GM21825 (cell line): ENCODE measurements at regions not wholly inside any gene's neighbourhood (a gene's known extent, or its start where the extent isn't known, plus 50 kb on each side); places are given as distances from the start of the nearest gene placed in this dataset.
A peak's percentile ranks its signal among the peaks of the same experiment; 100 is the strongest.
"Not testable (repeated sequence)": the region's sequence is repeated elsewhere in the genome, so short reads cannot be mapped to it uniquely, and the experiment has no call there.

Source experiments
- ATAC-seq: cut with Tn5 transposase; IDR thresholded peaks from one replicate; pipeline ENCODE4 v1.9.1; 2021; ENCODE audit warnings: mild to moderate bottlenecking, moderate library complexity; ENCODE audit not compliant: unreplicated experiment

- no peak for ATAC-seq
Measured at GRCh38 chr5:125070961-125071360, 324.5 kb upstream of the ZNF608 start.

- no peak for ATAC-seq
Measured at GRCh38 chr5:125073090-125073489, 326.7 kb upstream of the ZNF608 start.

GRCh38 chr5:125075567-125075966, 329.1 kb upstream of the ZNF608 start:
- no peak for ATAC-seq

- ATAC-seq, result not testable (repeated sequence)
Measured at GRCh38 chr5:125079028-125079427, 332.6 kb upstream of the ZNF608 start.

- ATAC-seq, result no peak
Measured at GRCh38 chr5:125081101-125081500, 334.7 kb upstream of the ZNF608 start.

- no peak for ATAC-seq
Measured at GRCh38 chr5:125083981-125084380, 337.5 kb upstream of the ZNF608 start.

- no peak for ATAC-seq
Measured at GRCh38 chr5:125085797-125086505, 339.5 kb upstream of the ZNF608 start.

GRCh38 chr5:125088522-125089105, 342.2 kb upstream of the ZNF608 start:
- ATAC-seq, result no peak

GRCh38 chr5:125092138-125092537, 345.7 kb upstream of the ZNF608 start:
- ATAC-seq, result not testable (repeated sequence)

GRCh38 chr5:125093776-125094175, 347.3 kb upstream of the ZNF608 start:
- no peak for ATAC-seq

GRCh38 chr5:125100342-125100741, 353.9 kb upstream of the ZNF608 start:
- ATAC-seq, result no peak

GRCh38 chr5:125100951-125101350, 354.5 kb upstream of the ZNF608 start:
- ATAC-seq, result no peak

- ATAC-seq, result no peak
Measured at GRCh38 chr5:125103459-125103858, 357.0 kb upstream of the ZNF608 start.

GRCh38 chr5:125106271-125106670, 359.8 kb upstream of the ZNF608 start:
- no peak for ATAC-seq

GRCh38 chr5:125106881-125107280, 360.4 kb upstream of the ZNF608 start:
- no peak for ATAC-seq

GRCh38 chr5:125109293-125109692, 362.9 kb upstream of the ZNF608 start:
- ATAC-seq, result no peak

GRCh38 chr5:125109816-125110215, 363.4 kb upstream of the ZNF608 start:
- ATAC-seq, result no peak

- ATAC-seq, result no peak
Measured at GRCh38 chr5:125112196-125112595, 365.8 kb upstream of the ZNF608 start.

- peak; percentile 71 for ATAC-seq
Measured at GRCh38 chr5:125113328-125113727, 366.9 kb upstream of the ZNF608 start.

- ATAC-seq, result no peak
Measured at GRCh38 chr5:125115195-125115525, 368.7 kb upstream of the ZNF608 start.

GRCh38 chr5:125117566-125117965, 371.1 kb upstream of the ZNF608 start:
- ATAC-seq, result no peak

GRCh38 chr5:125120012-125120411, 373.6 kb upstream of the ZNF608 start:
- no peak for ATAC-seq
